ENCODE measurements at regions not wholly inside any gene's neighbourhood (a gene's known extent, or its start where the extent isn't known, plus 50 kb on each side); places are given as distances from the start of the nearest gene placed in this dataset.

- H3K27me3 Mint-ChIP-seq, result no peaks in the 10 kb centered on the region
- peaks cover 8% of the 10 kb centered on the region for H3K9me3 Mint-ChIP-seq
Observed at GRCh38 chr13:88086577-88086976, 415.4 kb downstream of the SLITRK5 start.

DNA sequence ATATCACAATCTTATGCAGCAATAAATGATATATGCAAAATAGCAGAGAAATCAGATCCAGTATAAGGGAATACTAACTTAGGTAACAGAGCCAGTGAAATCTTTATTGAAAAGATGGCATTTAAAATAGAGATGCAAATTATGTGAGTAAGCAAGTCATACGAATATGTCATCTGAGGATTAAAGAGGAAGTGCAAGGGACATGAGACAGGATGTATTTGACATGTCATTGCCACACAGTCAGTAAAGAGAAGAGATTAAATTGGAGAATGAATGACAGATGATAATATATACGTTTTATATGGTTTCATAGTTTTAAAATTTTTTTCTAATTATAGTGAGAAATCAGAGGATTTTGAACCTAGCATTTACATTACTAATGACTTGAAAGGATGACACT is 426.4 kb downstream of the SLITRK5 start:
- Mint-ChIP-seq H3K9me3 (peaks cover 7% of the 10 kb centered on the region), H3K27me3 (no peaks in the 10 kb centered on the region), H3K27ac (no peak overlapping the region), H3K4me3 (no peak overlapping the region), H3K4me1 (no peaks in the 10 kb centered on the region), H3K36me3 (ENCODE audit: low read depth) (no peaks in the 10 kb centered on the region)
- no peak for DNase-seq
- POLR2A ChIA-PET, result no interaction called here
- CTCF ChIA-PET, result no interaction called here

More at GRCh38 chr13:88086577-88086976, 415.4 kb downstream of the SLITRK5 start:
- Mint-ChIP-seq H3K36me3 (ENCODE audit: low read depth) (no peaks in the 10 kb centered on the region), H3K27ac (no peak overlapping the region), H3K4me1 (no peaks in the 10 kb centered on the region), H3K4me3 (no peak overlapping the region)
- CTCF ChIA-PET, result no interaction called here
- POLR2A ChIA-PET, result no interaction called here
- DNase-seq, result no peak

DNA sequence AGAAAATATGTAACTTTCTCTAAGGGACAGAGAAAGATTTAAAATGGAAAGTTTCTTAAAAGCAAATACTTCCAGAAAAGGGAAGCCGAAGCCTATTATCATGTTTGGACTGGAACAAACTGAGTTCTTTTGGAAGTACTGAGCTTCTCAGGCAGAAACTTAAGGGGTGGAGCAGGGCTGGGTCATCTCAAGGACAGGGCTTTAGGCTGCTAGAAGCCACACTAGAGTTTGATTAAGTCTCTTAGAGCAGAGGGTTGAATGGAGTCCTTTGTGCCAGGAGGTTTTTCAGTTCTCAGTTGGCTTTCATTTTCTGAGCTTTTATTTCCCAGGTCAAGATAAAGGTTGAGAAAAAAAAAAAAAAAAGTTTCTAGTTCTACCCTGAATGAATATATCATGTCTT is 432.7 kb downstream of the SLITRK5 start:
- Mint-ChIP-seq H3K36me3 (ENCODE audit: low read depth) (no peaks in the 10 kb centered on the region), H3K27ac (no peak overlapping the region), H3K9me3 (peaks cover 10% of the 10 kb centered on the region), H3K4me3 (no peak overlapping the region), H3K27me3 (no peaks in the 10 kb centered on the region), H3K4me1 (no peaks in the 10 kb centered on the region)
- ChIA-PET POLR2A (no interaction called here), CTCF (no interaction called here)
- no peak for DNase-seq

GRCh38 chr13:88104576-88104975 is 433.4 kb downstream of the SLITRK5 start:
- H3K4me3 Mint-ChIP-seq, result no peak overlapping the region
- no peaks in the 10 kb centered on the region for H3K27me3 Mint-ChIP-seq
- no peak for DNase-seq
- H3K4me1 Mint-ChIP-seq, result no peaks in the 10 kb centered on the region
- CTCF ChIA-PET, result no interaction called here
- peaks cover 10% of the 10 kb centered on the region for H3K9me3 Mint-ChIP-seq
- H3K36me3 Mint-ChIP-seq (ENCODE audit: low read depth), result no peaks in the 10 kb centered on the region
- POLR2A ChIA-PET, result no interaction called here
- no peak overlapping the region for H3K27ac Mint-ChIP-seq

DNA sequence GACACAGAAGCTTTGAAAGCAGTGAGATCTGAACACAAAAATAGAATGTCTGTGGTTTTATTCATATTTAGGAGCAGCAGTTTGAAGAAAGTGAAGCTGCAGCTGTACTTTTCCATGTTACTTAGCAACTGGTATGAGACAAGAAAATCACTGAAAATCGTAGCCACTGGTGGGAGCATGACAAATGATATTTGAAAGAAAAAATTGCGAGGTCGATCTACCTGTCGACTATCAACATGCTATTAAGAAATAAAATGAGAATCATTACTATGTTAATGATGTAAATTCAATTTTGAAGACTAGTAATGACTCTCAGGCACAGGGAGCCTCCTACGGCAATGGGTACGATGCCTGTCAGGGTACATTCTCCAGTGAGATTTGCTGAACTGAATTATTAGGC is 436.4 kb downstream of the SLITRK5 start:
- Mint-ChIP-seq H3K9me3 (peaks cover 6% of the 10 kb centered on the region), H3K36me3 (ENCODE audit: low read depth) (no peaks in the 10 kb centered on the region), H3K27ac (no peak overlapping the region), H3K27me3 (no peaks in the 10 kb centered on the region), H3K4me3 (no peak overlapping the region), H3K4me1 (no peaks in the 10 kb centered on the region)
- DNase-seq, result no peak
- POLR2A ChIA-PET, result no interaction called here
- CTCF ChIA-PET, result no interaction called here

DNA sequence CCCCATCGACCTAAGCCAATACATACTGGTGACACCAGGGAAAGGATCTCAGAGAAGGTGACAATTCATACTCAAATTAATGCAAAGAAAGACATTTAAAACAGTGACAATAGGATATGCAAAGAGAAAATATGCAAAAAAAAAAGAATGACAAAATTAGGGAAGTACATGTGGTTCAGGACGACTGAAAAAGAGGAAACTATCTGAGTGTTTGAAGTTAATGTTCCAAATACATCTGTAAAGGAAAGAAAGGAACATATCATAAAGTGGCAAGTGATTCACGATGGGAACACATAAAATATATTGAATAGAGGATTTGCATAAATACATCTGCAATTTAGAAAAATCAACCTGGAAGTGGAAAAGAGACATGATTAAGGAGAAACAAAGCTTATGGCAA is 441.4 kb downstream of the SLITRK5 start:
- CTCF ChIA-PET, result no interaction called here
- DNase-seq, result no peak
- H3K9me3 Mint-ChIP-seq, result peaks cover 3% of the 10 kb centered on the region

GRCh38 chr13:88115976-88116375 is 444.8 kb downstream of the SLITRK5 start:
- Mint-ChIP-seq H3K4me3 (no peak overlapping the region), H3K9me3 (peaks cover 3% of the 10 kb centered on the region), H3K27me3 (no peaks in the 10 kb centered on the region), H3K4me1 (no peaks in the 10 kb centered on the region), H3K27ac (no peak overlapping the region), H3K36me3 (ENCODE audit: low read depth) (no peaks in the 10 kb centered on the region)
- ChIA-PET CTCF (no interaction called here), POLR2A (no interaction called here)
- no peak for DNase-seq

More for the DNA sequence above, 441.4 kb downstream of the SLITRK5 start:
- H3K36me3 Mint-ChIP-seq (ENCODE audit: low read depth), result no peaks in the 10 kb centered on the region
- no peaks in the 10 kb centered on the region for H3K27me3 Mint-ChIP-seq
- H3K4me1 Mint-ChIP-seq, result no peaks in the 10 kb centered on the region
- POLR2A ChIA-PET, result no interaction called here
- no peak overlapping the region for H3K4me3 Mint-ChIP-seq
- H3K27ac Mint-ChIP-seq, result no peak overlapping the region

- no peaks in the 10 kb centered on the region for H3K9me3 Mint-ChIP-seq
- POLR2A ChIA-PET, result no interaction called here
- DNase-seq, result no peak
- CTCF ChIA-PET, result no interaction called here
- no peaks in the 10 kb centered on the region for H3K27me3 Mint-ChIP-seq
- no peaks in the 10 kb centered on the region for H3K36me3 Mint-ChIP-seq (ENCODE audit: low read depth)
- no peak overlapping the region for H3K27ac Mint-ChIP-seq
- H3K4me1 Mint-ChIP-seq, result no peaks in the 10 kb centered on the region
- no peak overlapping the region for H3K4me3 Mint-ChIP-seq
Observed at GRCh38 chr13:88118952-88119351, 447.8 kb downstream of the SLITRK5 start.

- CTCF ChIA-PET, result no interaction called here
Observed at GRCh38 chr13:88124142-88124541, 453.0 kb downstream of the SLITRK5 start.

DNA sequence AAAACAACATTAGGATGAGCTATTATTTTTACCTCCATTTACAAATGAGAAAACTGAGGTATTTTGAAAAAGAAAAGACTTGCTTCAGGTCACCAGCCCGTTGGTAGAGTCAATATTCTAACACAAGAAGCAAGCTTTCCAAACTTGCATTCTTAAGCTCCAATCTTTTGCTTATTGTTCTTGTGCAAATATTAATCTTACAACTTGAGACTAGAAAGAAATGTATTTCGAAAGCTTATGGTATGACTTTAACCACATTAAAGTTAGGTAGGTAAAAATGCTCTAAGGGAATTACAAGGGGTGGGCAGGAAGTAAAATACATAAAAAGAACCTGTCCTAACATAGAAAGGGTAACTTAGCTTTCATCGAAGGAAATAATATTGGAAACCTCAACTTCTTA is 453.9 kb downstream of the SLITRK5 start:
- Mint-ChIP-seq H3K9me3 (peaks cover 5% of the 10 kb centered on the region), H3K4me1 (no peaks in the 10 kb centered on the region), H3K27ac (no peak overlapping the region), H3K27me3 (no peaks in the 10 kb centered on the region), H3K36me3 (ENCODE audit: low read depth) (no peaks in the 10 kb centered on the region), H3K4me3 (no peak overlapping the region)
- ChIA-PET CTCF (no interaction called here), POLR2A (no interaction called here)
- DNase-seq, result no peak

More at GRCh38 chr13:88124142-88124541, 453.0 kb downstream of the SLITRK5 start:
- no peaks in the 10 kb centered on the region for H3K4me1 Mint-ChIP-seq
- H3K4me3 Mint-ChIP-seq, result no peak overlapping the region
- no peaks in the 10 kb centered on the region for H3K27me3 Mint-ChIP-seq
- no peak for DNase-seq
- POLR2A ChIA-PET, result no interaction called here
- H3K36me3 Mint-ChIP-seq (ENCODE audit: low read depth), result no peaks in the 10 kb centered on the region
- H3K27ac Mint-ChIP-seq, result no peak overlapping the region
- peaks cover 5% of the 10 kb centered on the region for H3K9me3 Mint-ChIP-seq

DNA sequence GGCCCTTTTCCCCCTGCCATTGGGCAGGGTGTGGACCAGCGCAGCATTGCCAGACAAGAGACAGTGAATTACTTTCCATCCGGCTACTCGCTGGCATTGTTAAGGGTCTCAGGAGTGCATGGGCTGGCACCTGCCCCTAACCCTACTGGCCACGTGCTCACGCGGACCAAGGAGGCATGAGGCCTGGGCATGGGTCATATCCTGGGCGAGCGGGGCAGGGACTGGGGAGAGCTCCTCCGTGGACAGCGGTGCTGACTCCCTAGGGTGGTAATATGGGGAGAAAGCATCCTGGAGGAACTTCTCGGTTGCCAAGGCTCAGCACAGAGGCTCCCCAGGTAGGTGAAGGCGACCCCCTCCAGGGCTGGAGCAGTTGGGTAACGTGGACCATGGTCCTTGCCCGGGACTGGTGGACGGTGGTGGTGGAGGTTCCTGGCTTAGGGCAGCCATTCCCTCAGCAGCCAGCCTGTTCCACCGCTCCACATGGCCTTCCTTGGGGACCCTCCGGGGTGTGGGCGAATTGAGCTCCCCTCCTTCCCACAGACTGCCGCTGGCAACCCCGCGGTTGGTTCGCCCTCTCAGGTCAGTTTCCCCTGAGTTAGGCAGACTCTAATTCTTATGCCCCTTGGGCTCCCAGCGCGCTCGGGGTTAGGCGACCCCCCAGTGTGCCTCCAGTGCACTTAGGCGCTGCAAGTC is 465.1 kb downstream of the SLITRK5 start:
- Mint-ChIP-seq H3K36me3 (ENCODE audit: low read depth) (no peaks in the 10 kb centered on the region), H3K4me3 (no peak overlapping the region), H3K27ac (no peak overlapping the region), H3K9me3 (peaks cover 12% of the 10 kb centered on the region), H3K27me3 (no peaks in the 10 kb centered on the region), H3K4me1 (no peaks in the 10 kb centered on the region)
- CTCF ChIA-PET, result no interaction called here
- POLR2A ChIA-PET, result no interaction called here
- DNase-seq, result no peak

DNA sequence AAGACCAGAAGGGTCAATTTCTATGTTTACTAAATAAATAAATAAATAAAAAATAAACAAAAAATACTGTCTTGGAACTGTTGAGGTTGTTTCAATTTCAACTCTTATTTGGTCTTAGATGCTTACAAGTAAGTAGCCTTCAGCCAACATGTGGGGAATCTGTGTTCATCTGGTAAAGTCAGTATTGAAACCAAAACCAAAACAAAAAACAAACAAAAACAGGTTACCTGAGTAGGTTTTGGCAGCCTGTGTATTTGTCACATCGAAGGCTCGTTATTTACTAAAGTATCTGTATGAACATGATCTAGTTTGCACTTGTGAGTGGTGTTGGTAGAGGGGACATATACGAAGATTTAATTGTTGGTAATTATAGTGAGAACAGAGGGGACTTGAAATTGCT is 471.5 kb downstream of the SLITRK5 start:
- Mint-ChIP-seq H3K27me3 (no peaks in the 10 kb centered on the region), H3K4me3 (no peak overlapping the region), H3K9me3 (peaks cover 16% of the 10 kb centered on the region), H3K36me3 (ENCODE audit: low read depth) (no peaks in the 10 kb centered on the region), H3K4me1 (no peaks in the 10 kb centered on the region), H3K27ac (no peak overlapping the region)
- DNase-seq, result no peak
- ChIA-PET POLR2A (no interaction called here), CTCF (no interaction called here)

GRCh38 chr13:88144580-88144979 is 473.4 kb downstream of the SLITRK5 start:
- Mint-ChIP-seq H3K4me1 (no peaks in the 10 kb centered on the region), H3K9me3 (peaks cover 12% of the 10 kb centered on the region), H3K4me3 (no peak overlapping the region), H3K27ac (no peak overlapping the region), H3K36me3 (ENCODE audit: low read depth) (no peaks in the 10 kb centered on the region), H3K27me3 (no peaks in the 10 kb centered on the region)
- CTCF ChIA-PET, result no interaction called here
- POLR2A ChIA-PET, result no interaction called here
- no peak for DNase-seq

- ChIA-PET CTCF (no interaction called here), POLR2A (no interaction called here)
- Mint-ChIP-seq H3K27ac (no peak overlapping the region), H3K36me3 (ENCODE audit: low read depth) (no peaks in the 10 kb centered on the region), H3K27me3 (no peaks in the 10 kb centered on the region), H3K4me1 (no peaks in the 10 kb centered on the region), H3K9me3 (peaks cover 7% of the 10 kb centered on the region), H3K4me3 (no peak overlapping the region)
- DNase-seq, result no peak
Observed at GRCh38 chr13:88153353-88153752, 482.2 kb downstream of the SLITRK5 start.

DNA sequence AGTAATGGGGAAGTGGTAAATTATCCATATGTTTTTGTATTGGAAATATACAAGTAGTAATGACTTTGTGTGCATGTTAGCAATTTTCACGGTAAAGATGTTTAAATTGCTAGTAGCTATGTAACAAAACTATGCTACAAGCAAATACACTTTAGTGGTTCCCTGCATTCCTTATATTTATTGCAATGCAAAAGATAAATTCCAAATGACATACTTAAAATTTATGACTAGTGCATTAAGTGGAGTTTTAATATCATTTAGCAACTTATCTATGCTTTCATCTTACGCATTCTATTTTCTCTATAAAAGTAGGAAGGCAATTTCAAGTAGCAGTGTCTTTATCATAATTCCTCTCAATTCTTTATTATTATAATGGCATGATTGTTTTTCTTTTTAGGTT is 482.8 kb downstream of the SLITRK5 start:
- Mint-ChIP-seq H3K4me1 (no peaks in the 10 kb centered on the region), H3K36me3 (ENCODE audit: low read depth) (no peaks in the 10 kb centered on the region), H3K9me3 (peaks cover 7% of the 10 kb centered on the region), H3K27ac (no peak overlapping the region), H3K27me3 (no peaks in the 10 kb centered on the region), H3K4me3 (no peak overlapping the region)
- CTCF ChIA-PET, result no interaction called here
- no peak for DNase-seq
- POLR2A ChIA-PET, result no interaction called here

Measured in activated CD4-positive, alpha-beta memory T cell treated with anti-CD3 and anti-CD28 coated beads, Interleukin-2, amount 10 ng/mL, durations not matched to agents 7 days and 5 days (primary cell).